HG03457 (cell line): ENCODE measurements at regions not wholly inside any gene's neighbourhood (a gene's known extent, or its start where the extent isn't known, plus 50 kb on each side); places are given as distances from the start of the nearest gene placed in this dataset.
"Not testable (repeated sequence)": the region's sequence is repeated elsewhere in the genome, so short reads cannot be mapped to it uniquely, and the experiment has no call there.

Experiments used
- ATAC-seq: cut with Tn5 transposase; IDR thresholded peaks from one replicate; pipeline ENCODE4 v1.9.1; 2021; ENCODE audit warnings: moderate number of reproducible peaks; ENCODE audit not compliant: unreplicated experiment

DNA sequence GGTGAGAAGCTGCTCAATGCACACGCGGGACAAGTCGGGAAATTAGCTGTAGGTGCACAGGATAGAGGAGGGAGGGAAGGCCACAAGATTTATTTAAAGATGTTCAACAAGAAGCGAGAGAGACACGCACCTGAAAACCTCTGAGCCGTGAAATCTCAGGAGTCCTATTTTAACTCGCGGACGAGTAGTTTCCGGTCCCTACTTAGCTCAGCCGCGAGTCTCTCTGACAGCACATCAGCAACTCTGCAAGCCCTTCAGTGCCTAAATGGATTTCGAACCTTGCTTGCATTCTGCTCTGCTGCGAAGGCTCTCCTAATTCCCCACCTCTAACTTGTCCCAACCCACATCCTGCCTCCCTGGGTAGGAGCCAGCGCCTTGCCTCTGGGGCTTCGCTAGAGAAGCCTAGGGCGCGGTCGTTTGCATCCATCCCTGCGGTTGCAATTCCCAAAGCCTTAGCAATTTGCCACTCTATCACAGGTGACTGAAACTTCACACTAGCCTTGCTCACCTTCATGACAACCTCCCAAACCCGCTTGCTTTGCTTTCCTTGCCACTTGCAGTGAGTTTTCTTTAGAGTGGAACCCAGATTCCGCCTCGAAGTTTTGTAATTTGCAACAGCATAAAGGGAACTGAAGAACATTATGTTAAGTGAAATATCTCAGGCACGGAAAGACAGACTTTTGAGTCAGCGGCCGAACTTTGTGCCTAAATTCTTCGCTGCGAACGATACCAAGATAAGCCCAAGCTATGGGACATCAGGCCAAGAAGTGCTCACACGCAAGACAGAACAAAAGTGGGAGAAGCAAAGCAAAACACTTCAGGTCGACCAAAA is 202.8 kb downstream of the KDM5D start:
- peak; percentile 94 for ATAC-seq

DNA sequence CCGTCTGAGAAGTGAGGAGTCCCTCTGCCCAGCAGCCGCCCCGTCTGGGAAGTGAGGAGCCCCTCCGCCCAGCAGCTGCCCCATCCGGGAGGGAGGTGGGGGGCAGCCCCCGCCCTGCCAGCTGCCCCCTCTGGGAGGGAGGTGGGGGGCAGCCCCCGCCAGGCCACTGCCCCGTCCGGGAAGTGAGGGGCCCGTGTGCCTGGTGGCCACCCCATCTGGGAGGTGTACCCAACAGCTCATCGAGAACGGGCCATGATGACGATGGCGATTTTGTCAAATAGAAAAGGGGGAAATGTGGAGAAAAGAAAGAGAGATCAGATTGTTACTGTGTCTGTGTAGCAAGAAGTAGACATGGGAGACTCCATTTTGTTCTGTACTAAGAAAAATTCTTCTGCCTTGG is 208.8 kb downstream of the KDM5D start:
- ATAC-seq: not testable (repeated sequence)

DNA sequence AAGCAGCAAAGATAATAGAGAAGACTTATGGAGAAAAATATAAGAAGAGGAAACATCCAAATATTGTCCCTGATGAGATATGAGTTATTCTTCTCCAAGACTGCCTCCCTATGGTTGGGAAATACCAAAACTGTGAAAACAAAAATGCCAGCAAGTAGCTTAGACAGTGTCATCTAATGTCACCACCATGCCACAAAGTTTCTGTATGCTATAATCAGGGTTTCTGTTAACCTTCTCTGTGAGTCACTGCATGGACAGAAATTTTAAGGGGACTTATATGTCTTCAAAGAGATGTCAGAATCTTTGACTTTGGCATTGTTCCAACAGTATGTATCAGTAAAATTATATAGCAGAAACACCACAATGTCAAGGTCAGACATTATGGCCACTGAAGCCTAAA is 222.6 kb downstream of the KDM5D start:
- no peak for ATAC-seq

DNA sequence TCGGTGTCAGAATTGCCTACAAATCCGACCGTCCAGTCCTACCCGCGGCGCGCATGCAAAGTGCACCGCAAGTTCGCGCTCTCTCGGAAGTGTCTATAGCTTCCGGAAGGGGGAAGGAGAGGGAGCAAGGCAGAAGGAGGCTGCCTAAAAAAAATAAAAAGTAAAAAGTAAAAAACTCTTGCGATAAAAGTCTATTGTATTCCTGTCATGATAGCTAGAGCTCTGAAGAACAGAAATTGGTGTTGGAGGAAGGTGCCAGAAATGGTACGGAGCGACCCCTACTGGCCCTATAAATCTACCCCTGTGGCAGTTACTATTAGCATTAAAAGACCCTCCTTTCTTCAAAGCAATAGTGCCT is 241.5 kb downstream of the KDM5D start:
- ATAC-seq: no peak

DNA sequence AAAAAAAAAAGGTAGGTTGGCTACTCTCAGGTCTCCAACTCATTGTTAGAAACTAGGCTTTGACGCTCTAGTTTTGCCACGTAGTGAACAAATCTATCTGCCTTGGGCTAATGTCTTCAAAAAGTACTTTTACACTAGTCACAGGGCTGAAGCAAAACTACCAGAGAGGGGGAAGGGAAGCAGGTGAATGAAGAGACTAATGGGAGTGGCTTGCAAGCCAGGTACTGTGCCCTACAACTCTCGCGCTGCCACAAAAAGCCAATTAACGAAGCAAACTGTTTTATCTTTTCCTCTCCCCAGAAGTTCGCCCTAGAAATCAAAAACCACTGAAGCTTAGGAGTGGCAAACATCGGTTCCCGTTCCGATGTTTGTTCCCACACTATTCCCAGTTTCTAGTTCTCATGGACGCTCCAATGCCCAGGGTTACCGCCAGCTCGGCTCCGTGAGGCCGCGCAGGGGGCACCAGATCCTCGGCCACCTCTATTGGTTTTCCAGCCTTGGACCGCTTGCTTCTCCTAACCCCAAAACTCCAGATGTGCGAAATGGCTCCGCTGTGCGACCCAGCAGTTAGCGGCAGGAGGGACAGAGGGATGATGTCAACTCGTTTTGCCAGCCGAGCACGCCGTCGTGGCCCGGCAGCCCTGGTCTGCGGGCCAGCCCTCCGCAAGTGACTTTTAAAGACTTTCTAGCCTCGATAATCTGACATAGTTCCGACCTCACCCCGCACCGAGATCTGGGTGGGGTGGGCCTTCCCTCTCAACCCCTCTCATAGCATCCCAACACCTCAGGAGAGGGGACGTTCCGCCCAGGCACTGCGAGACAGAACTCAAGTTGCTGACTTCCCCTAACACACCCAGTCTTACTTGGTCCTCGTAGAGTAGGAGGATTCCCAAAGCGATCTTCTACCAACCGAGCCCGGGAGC is 242.1 kb downstream of the KDM5D start:
- no peak for ATAC-seq

DNA sequence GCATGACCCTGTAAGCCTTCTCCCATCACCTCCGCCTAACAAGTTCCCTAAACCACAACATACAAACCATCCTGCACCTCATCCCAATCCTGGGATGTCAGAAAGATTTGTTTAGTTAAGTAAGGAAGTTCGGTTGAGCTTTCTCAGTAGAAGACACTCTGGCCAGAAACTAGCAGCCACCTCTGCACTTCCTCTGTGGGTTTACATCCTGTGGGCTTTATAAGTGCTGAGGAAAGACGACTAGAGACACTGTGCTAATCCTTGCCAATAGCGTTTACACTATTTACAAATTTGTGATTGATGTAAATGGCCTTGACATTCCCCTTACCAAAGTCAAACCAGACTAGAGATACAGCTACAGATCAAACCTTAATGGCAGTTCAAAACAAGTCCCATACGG is 246.0 kb downstream of the KDM5D start:
- ATAC-seq: no peak

DNA sequence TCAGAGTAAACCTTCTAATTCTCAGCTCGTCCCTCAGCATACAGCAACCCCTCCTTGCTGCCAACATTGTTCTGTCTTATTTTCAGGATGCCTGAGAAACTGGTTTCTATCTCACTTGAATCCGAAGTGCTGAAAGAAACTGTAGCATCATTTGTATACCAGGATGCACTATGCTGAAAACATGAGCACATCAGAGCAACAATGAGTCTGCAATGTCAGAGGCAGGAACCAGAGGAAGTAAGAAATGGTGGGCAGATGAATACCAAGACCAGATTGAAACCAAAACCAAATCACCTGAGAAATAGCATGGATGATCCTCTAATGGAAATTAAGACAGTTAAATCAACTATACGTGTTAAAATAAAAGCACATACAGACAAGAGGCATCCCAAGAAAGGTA is 257.0 kb downstream of the KDM5D start:
- ATAC-seq: no peak

DNA sequence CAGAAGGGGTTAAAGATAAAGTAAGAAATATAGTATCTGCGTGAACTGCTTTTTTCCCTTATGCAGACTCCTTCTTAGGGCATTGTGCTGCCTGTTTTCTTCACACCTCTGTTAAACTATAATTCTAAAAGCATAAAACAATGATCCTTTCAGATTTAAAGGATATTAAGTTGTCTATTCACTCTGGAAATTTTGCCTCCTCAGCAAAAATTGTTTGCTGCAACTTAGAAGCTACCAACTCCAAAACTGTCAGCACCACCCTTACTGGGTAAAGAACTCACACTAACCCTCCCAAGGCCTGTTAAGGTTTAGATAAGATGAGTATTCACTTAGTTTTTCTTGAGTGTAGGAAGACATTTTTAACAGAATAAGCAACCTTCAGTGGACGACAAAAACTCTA is 259.5 kb downstream of the KDM5D start:
- no peak for ATAC-seq

DNA sequence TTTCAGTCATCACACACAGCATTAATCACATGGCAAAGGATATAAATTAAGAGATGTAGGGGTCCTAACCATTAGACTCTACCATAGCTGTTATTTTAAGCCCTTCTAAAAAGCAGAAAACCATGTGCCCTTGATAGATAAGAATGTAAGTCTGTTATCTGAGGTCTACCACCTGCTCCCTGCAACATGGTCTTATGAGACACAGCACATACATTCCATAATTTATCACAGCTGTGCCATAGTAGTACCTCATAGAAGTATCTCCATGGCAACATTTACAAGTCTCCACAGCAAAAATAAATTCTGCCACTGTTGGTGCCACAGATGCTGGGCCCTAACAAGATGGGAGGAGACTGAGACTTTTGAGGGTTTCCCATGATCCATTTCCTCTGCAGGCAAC is 265.4 kb downstream of the KDM5D start:
- no peak for ATAC-seq

DNA sequence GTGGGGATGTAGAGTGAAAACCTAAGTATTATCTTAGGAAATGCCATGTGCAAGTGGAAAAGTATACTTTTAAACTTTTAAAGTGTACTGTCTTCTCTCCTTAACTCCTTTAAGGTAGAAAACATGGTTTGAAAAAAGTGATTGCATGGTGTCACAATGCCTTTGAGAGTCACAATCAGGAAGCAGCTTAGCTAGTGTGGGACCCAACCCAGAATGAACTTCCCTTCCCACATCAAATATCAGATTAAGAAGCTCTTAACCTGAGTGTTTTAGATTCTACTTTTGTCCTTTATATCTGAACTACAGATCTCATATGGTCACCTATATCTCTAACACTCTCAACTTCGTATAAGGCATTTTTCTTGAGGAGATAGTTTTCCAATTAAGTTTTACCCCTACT is 266.6 kb downstream of the KDM5D start:
- no peak for ATAC-seq

DNA sequence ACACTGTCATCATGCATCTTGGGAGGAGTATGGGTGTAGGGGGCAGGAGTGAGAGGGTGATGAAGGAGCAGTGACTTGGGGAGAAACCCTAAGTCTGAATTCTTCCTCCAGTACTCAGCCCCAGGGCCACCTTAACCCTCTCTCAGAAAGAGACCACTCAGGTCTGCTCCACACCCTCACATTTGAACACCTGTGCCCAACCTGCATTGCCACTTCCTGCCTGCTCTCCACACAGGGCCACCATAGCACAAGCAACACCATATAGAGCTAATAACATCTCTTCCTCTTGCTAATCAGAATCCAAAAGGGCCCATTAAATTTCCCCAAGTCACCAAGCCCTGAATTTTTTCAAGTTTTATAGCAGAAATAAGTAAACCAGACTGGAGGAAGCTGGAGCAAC is 278.7 kb downstream of the KDM5D start:
- ATAC-seq: no peak

DNA sequence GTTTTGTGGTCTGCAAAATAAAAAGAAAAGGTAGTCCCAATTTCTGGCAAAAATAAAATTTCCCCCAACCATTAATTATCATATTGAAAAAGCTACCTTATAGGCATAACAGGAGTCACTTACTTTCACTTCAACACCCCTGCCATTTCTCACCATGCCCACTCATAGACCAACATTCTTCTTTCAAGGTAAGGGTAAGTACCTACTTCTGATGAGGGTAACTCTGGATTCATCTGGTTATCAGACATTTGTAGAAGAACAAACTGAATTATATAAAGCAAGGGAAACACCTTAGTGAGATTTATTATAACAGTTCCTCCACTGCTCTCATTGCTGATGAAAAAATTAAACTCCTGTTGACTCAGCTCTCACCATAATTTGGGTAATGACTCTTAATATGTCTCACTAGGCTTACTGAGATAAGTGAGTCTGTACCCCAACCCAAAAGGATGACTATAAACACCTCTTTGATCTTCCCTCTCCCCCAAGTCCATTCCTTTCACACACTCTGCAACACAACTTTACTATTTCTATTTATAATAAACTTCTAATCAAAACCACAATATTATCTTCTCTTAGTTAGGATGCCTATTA is 287.6 kb downstream of the KDM5D start:
- no peak for ATAC-seq

DNA sequence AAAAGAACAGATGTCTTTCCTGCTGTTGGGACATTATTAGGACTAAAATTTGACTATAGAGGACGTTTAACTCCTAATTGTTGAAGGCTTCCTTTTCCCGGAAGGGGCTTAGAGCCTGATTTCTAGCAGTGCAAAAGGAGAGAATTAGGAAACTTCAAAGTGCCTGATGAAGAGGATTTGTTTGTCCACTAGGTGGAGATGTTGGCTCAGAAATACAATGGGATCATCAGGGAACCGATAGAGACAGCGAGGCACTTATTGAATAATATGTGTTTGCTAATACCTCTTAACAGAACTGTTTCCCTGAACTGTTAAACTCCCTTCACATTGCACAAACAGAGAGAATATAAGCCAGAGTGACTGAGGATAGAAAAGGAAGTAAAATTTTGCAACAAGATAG is 311.5 kb downstream of the KDM5D start:
- no peak for ATAC-seq

DNA sequence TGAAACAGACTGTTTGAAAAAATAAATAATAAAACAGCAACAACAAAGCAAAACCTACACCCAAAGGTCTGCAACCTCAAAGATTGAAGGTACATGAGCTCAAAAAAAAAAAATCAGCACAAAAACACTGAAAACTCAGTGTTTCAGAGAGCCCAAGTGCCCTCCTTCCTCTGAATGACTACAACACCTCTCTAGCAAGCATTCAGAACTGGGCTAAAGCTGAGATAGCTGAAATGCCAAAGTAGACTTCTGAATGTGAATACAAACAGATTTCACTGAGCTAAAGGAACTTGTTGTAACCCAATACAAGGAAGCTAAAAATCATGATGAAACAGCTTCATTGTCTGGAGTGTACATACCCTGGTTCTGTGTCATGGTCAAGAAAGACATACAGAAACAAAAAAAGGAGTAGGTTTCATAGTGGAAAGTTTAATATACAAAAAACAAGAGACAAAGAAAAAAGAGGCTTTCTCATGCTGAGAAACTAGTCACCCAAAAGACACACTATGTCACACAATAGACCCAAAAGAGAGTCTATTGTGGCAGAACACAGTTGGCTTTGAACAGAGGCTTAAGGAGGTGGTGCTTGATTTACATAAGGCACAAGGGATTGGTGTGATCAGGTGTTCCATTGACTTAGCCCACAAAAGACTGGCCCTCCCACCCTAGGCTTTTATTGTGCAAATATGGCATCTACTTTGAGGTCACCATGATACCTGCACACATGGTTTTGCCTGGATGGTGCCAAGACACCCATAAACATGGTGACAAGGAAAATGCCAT is 316.6 kb downstream of the KDM5D start:
- ATAC-seq: no peak

DNA sequence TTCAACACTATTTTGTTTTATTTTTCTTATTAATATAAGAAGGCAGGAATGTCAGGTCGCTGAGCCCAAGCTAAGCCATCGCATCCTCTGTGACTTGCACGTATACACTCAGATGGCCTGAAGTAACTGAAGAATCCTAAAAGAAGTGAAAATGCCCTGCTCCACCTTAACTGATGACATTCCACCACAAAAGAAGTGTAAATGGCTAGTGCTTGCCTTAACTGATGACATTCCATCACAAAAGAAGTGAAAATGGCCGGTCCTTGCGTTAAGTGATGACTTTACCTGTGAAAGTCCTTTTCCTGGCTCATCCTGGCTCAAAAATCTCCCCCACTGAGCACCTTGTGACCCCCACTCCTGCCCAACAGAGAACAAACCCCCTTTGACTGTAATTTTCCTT is 317.3 kb downstream of the KDM5D start:
- ATAC-seq: not testable (repeated sequence)

DNA sequence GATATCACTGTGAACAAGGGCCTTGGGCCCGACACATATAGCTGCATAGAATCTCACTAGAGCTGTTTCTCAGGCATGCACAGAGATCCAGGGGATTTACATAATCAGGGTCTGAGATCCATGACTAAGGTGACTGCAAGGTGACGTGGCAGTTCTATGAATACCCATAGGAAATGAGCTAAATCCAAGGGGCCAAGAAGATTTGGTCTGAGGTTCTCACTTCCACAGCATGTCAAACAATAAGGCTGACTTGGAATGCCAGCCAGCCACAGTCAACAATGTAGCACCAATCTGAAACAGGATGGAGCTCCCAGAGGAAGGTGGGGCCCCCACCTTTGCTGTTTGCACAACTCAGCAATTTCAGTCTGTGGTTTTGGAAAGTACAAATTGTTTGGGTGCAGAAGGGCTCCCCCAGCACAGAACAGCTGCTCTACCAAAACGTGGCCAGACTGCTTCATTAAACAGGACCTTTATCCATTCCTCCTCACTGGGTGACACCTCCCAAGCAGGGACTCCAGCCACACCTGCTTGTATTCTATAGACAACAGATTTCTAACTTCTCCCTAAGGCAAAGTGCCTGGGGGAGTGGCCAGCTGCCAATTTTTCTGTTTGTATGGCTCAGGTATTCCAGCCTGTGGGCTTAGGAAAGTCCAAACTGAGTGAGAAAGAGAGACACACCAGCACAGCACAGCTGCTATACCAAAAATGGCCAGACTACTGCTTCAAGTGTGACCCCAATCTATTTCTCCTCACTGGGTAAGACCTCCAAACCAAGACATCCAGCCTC is 333.4 kb downstream of the KDM5D start:
- no peak for ATAC-seq

DNA sequence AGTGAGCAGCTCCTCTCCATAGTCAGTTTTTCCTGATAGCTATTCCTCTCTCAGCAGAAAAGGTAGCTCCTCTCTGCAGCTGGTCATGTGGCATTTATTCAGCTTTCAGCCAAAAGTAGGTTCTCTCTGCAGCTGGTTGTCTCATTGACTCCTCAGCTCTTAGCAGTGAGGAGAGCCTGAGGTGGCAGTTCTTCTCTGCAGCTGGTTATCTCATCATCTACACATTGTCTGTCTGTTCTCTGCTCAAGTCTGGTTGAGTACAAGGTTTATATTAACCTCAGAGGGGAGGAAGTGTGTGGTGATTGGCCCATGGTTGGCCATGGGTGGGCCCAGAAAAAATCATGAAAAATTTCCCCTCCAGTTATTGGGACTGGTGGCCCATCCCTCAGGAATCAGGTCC is 338.3 kb downstream of the KDM5D start:
- no peak for ATAC-seq

DNA sequence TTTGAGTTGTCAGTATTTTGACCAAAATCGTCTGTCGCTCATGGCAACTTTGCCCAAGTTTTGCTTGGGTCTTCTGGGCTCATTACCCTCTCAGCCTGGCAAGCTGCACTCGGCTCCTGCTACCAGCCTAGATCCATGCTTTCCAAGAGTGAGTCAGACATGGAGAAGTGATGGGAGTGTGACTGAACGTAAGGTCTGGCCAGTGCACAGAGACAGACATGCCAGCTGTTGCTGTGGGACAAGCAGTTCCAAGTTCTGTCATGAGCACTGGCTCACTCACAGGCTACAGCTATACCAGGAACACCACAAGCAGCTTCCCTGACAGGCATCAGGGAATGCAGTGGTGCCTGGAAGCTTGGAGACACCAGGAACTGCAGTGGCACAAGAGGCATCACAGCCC is 338.9 kb downstream of the KDM5D start:
- no peak for ATAC-seq

DNA sequence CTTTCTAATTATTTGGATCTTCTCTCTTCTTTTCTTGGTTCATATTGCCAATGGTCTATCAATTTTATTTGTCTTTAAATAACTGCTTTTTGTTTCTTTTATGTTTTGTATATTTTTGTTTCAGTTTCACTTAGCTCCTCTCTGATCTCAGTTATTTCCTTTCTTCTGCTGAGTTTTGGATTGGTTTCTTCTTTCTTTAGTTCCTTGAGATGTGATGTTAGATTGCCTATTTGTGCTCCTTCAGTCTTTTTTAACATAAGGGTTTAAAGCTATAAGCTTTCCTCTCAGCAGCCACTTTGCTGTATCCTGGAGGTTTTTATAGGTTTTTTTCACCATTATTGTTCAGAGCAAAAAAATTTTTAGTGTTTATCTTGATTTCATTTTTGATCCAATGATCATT is 351.6 kb downstream of the KDM5D start:
- no peak for ATAC-seq

DNA sequence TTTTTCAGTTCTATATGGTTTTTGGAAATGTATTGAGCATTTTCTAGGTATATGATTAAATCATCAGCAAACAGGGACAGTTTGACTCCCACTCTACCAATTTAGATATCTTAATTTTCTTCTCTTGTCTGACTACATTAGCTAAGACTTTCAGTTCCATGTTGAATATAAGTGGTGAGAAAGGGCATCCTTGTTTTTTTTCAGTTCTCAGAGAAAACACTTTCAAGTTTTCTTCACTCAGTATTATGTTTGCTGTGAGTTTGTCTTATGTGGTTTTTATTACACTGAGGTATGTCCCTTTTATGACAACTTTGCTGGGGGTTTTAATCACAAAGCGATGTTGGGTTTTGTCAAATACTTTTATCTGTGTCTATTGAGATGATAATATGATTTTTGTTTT is 352.6 kb downstream of the KDM5D start:
- ATAC-seq: no peak
